PC-9 (cell line): ENCODE measurements at regions not wholly inside any gene's neighbourhood (a gene's known extent, or its start where the extent isn't known, plus 50 kb on each side); places are given as distances from the start of the nearest gene placed in this dataset.

ENCODE experiments used
- BruUV-seq: library from RNA; stranded (reverse); fragments of 400-500 nt; replicated peaks from 2 replicates; lab custom pipeline; 2021; lab: Mats Ljungman, UMichigan
- CTCF ChIA-PET: fragments of 300-600 bp; sonication (Branson Sonifier 250); formaldehyde crosslinking; loops from one replicate; lab custom pipeline; 2022; ENCODE audit warnings: antibody characterized with exemption; lab: Charles Lee
- POLR2A ChIA-PET: fragments of 300-600 bp; sonication (Branson Sonifier 250); formaldehyde crosslinking; loops from one replicate; lab custom pipeline; 2022; ENCODE audit warnings: antibody characterized with exemption; ENCODE audit not compliant: unreplicated experiment; lab: Charles Lee
- DNase-seq, 2 experiments: peaks; one replicate each; pipeline versions ENCODE4 v3.0.0 to v3.0.0-alpha.2; 2015 to 2022; ENCODE audit warnings: mixed read lengths in 1 of 2
- H2AFZ ChIP-seq: fragments of 200-600 bp; sonication (generic); 2 replicates; pipeline ENCODE4 v1.8.1; 2017; ENCODE audit warnings: antibody characterized with exemption
- H3F3A ChIP-seq: fragments of 200-600 bp; sonication (generic); 2 replicates; pipeline ENCODE4 v1.8.1; 2017; ENCODE audit warnings: antibody characterized with exemption, mild to moderate bottlenecking, low read depth; ENCODE audit not compliant: insufficient read depth
- H3K27ac ChIP-seq: fragments of 200-600 bp; sonication (generic); 2 replicates; pipeline ENCODE4 v1.6.1; 2016; ENCODE audit warnings: mixed run types
- H3K27me3 ChIP-seq: fragments of 200-600 bp; sonication (generic); 2 replicates; pipeline ENCODE4 v1.6.1; 2016; ENCODE audit warnings: low read depth, mixed run types; ENCODE audit not compliant: insufficient read depth
- H3K36me3 ChIP-seq: fragments of 200-600 bp; sonication (generic); 2 replicates; pipeline ENCODE4 v1.6.1; 2016; ENCODE audit warnings: low read depth, mixed run types
- H3K4me1 ChIP-seq: fragments of 200-600 bp; sonication (generic); replicated peaks from 2 replicates; pipeline ENCODE4 v1.6.1; 2016; ENCODE audit warnings: mixed run types; ENCODE audit not compliant: insufficient read depth
- H3K4me2 ChIP-seq: fragments of 200-600 bp; sonication (generic); 2 replicates; pipeline ENCODE4 v1.6.1; 2017; ENCODE audit warnings: mixed run types
- H3K4me3 ChIP-seq: fragments of 200-600 bp; sonication (generic); 2 replicates; pipeline ENCODE4 v1.6.1; 2016; ENCODE audit warnings: mixed run types
- H3K79me2 ChIP-seq: fragments of 200-600 bp; sonication (generic); 2 replicates; pipeline ENCODE4 v1.6.1; 2017; ENCODE audit warnings: low read depth, mixed run types
- H3K9me2 ChIP-seq: fragments of 200-600 bp; sonication (generic); 2 replicates; pipeline ENCODE4 v1.8.1; 2017; ENCODE audit warnings: mild to moderate bottlenecking; ENCODE audit not compliant: insufficient read depth
- H3K9me3 ChIP-seq: fragments of 200-600 bp; sonication (generic); 2 replicates; pipeline ENCODE4 v1.8.1; 2016; ENCODE audit warnings: low read depth; ENCODE audit not compliant: insufficient read depth
- H4K20me1 ChIP-seq: fragments of 200-600 bp; sonication (generic); 2 replicates; pipeline ENCODE4 v1.8.1; 2017; ENCODE audit not compliant: insufficient read depth
- CTCF ChIP-seq: fragments of 200-600 bp; sonication (generic); conservative IDR thresholded peaks from 2 replicates; pipeline ENCODE4 v1.6.1; 2017; ENCODE audit warnings: mixed run types, antibody characterized with exemption, mild to moderate bottlenecking, moderate library complexity
- EZH2 ChIP-seq: fragments of 200-600 bp; sonication (generic); IDR thresholded peaks from 2 replicates; pipeline ENCODE4 v1.8.0; 2017; ENCODE audit warnings: antibody characterized with exemption, low read depth
- intact Hi-C: fragments of 100-400 bp; cut with micrococcal nuclease; formaldehyde crosslinking; loops from one replicate; pipeline ENCODE4 v1.10.0; 2022; ENCODE audit not compliant: unreplicated experiment

GRCh38 chr12:116442946-116443345 is 116.2 kb upstream of the MAP1LC3B2 start:
- no peaks in the 10 kb centered on the region for H4K20me1 ChIP-seq
- no peaks in the 10 kb centered on the region for H3K36me3 ChIP-seq
- ChIA-PET POLR2A (no interaction called here), CTCF (no interaction called here)
- no peaks in the 10 kb centered on the region for H3F3A ChIP-seq
- no peak for TF ChIP-seq CTCF
- no peak for TF ChIP-seq EZH2
- H3K4me2 ChIP-seq, result no peak overlapping the region
- no peak overlapping the region for H3K4me3 ChIP-seq
- H3K79me2 ChIP-seq, result no peaks in the 10 kb centered on the region
- no TSS peak for BruUV-seq
- H3K9me2 ChIP-seq, result no peaks in the 10 kb centered on the region
- intact Hi-C loops, result no loop called here
- no peak for DNase-seq
- no peaks in the 10 kb centered on the region for H3K27me3 ChIP-seq
- H3K4me1 ChIP-seq, result no peaks in the 10 kb centered on the region
- no peaks in the 10 kb centered on the region for H3K9me3 ChIP-seq
- H3K27ac ChIP-seq, result no peak overlapping the region
- no peak overlapping the region for H2AFZ ChIP-seq

GRCh38 chr12:116443821-116444589 is 115.2 kb upstream of the MAP1LC3B2 start:
- Histone ChIP-seq H3K9me3 (no peaks in the 10 kb centered on the region), H3K4me1 (peaks cover 4% of the 10 kb centered on the region; the same call in 1 of the 2 replicates), H3K4me2 (no peak overlapping the region), H3K4me3 (no peak overlapping the region), H3K27me3 (no peaks in the 10 kb centered on the region), H3K27ac (no peak overlapping the region), H3K9me2 (no peaks in the 10 kb centered on the region), H2AFZ (no peak overlapping the region), H3K79me2 (no peaks in the 10 kb centered on the region), H4K20me1 (no peaks in the 10 kb centered on the region), H3K36me3 (no peaks in the 10 kb centered on the region), H3F3A (no peaks in the 10 kb centered on the region)
- POLR2A ChIA-PET, result no interaction called here
- no TSS peak for BruUV-seq
- intact Hi-C loops, result no loop called here
- DNase-seq, result no peak
- CTCF ChIA-PET, result no interaction called here
- TF ChIP-seq CTCF (no peak), EZH2 (no peak)

GRCh38 chr12:116444590-116444943 is 114.6 kb upstream of the MAP1LC3B2 start:
- Histone ChIP-seq H3K4me3 (no peak overlapping the region), H3K4me2 (no peak overlapping the region), H3K27ac (no peak overlapping the region), H3K9me3 (no peaks in the 10 kb centered on the region), H3K79me2 (no peaks in the 10 kb centered on the region), H3F3A (no peaks in the 10 kb centered on the region), H4K20me1 (no peaks in the 10 kb centered on the region), H2AFZ (no peak overlapping the region), H3K9me2 (no peaks in the 10 kb centered on the region), H3K4me1 (peaks cover 4% of the 10 kb centered on the region; the same call in 1 of the 2 replicates), H3K36me3 (no peaks in the 10 kb centered on the region), H3K27me3 (no peaks in the 10 kb centered on the region)
- TF ChIP-seq EZH2 (no peak), CTCF (no peak)
- BruUV-seq, result no TSS peak
- DNase-seq, result no peak
- intact Hi-C loops, result no loop called here
- ChIA-PET CTCF (no interaction called here), POLR2A (no interaction called here)
